HCT116 (cell line): ENCODE measurements at regions not wholly inside any gene's neighbourhood (a gene's known extent, or its start where the extent isn't known, plus 50 kb on each side); places are given as distances from the start of the nearest gene placed in this dataset.

Experiments
- ATAC-seq: fragments of 200-7000 bp; cut with Tn5 transposase; 2 replicates; pipeline ENCODE4 v1.9.1; 2020; ENCODE audit warnings: mild to moderate bottlenecking, moderate library complexity
- BruUV-seq: library from RNA; stranded (reverse); fragments of 400-500 nt; replicated peaks from 2 replicates; lab custom pipeline; 2021; lab: Mats Ljungman, UMichigan
- CTCF ChIA-PET: fragments of 300-600 bp; sonication (Branson Sonifier 250); formaldehyde crosslinking; loops from one replicate; lab custom pipeline; 2021; ENCODE audit warnings: antibody characterized with exemption; lab: Charles Lee
- POLR2A ChIA-PET: fragments of 300-600, 350-600 bp; sonication (Branson Sonifier 250); formaldehyde crosslinking; loops from one replicate; lab custom pipeline; 2021; ENCODE audit warnings: antibody characterized with exemption; lab: Charles Lee
- RAD21 ChIA-PET, 2 experiments: fragments of 300-600 bp; sonication (Branson Sonifier 250); formaldehyde crosslinking; loops; one replicate each; lab custom pipeline; 2023; ENCODE audit warnings: low total read pairs in 2 of 2; ENCODE audit not compliant: uncharacterized antibody in 2 of 2, unreplicated experiment in 2 of 2, low non-redundant PET in 1 of 2; lab: Charles Lee
- DNase-seq: peaks from one replicate; pipeline ENCODE4 v3.0.0-alpha.2; 2010; ENCODE audit warnings: low read depth, low spot score
- H2AFZ ChIP-seq: fragments of 200-600 bp; shearing (Covaris generic), sonication (generic); 2 replicates; pipeline ENCODE4 v1.6.1; 2017; ENCODE audit warnings: low read depth, mixed run types, mixed read lengths, antibody characterized with exemption, low read length; ENCODE audit not compliant: poor library complexity, severe bottlenecking
- H3K27ac ChIP-seq: 2 replicates; pipeline ENCODE4 v1.5.1; 2012; ENCODE audit warnings: low read depth, low read length
- H3K27me3 ChIP-seq: fragments of 200-600 bp; sonication (generic); 2 replicates; pipeline ENCODE4 v1.6.1; 2016; ENCODE audit warnings: mixed run types, low read length, mixed read lengths; ENCODE audit not compliant: insufficient read depth
- H3K36me3 ChIP-seq, 2 experiments: fragments of 200-500 bp in 1 of 2; fragments of 200-600 bp in 1 of 2; sonication (Bioruptor generic) in 1 of 2; sonication (generic) in 1 of 2; 2 replicates each; pipeline versions ENCODE4 v1.5.1 to v1.6.1; 2014 to 2016; ENCODE audit warnings: low read length in 2 of 2, inconsistent platforms in 1 of 2, mixed read lengths in 1 of 2, mixed run types in 1 of 2; ENCODE audit not compliant: insufficient read depth in 2 of 2, control insufficient read depth in 1 of 2
- H3K4me1 ChIP-seq, 2 experiments: fragments of 200-600 bp in 1 of 2; sonication (generic) in 1 of 2; 2 replicates each; pipeline versions ENCODE4 v1.5.1 to v1.6.1; 2012 to 2017; ENCODE audit warnings: low read length in 2 of 2, inconsistent platforms in 1 of 2, mild to moderate bottlenecking in 1 of 2, mixed read lengths in 1 of 2, mixed run types in 1 of 2, moderate library complexity in 1 of 2; ENCODE audit not compliant: insufficient read depth in 2 of 2, control insufficient read depth in 1 of 2
- H3K4me2 ChIP-seq: fragments of 200-600 bp; sonication (generic); 2 replicates; pipeline ENCODE4 v1.6.1; 2017; ENCODE audit warnings: mixed run types, low read length, mixed read lengths
- H3K4me3 ChIP-seq, 2 experiments: fragments of 200-600 bp in 1 of 2; sonication (generic) in 1 of 2; replicated peaks in 1 of 2; 2 replicates each; pipeline ENCODE4 v1.5.1; 2011 to 2016; ENCODE audit warnings: low read length in 2 of 2, control low read depth in 1 of 2, low read depth in 1 of 2, mild to moderate bottlenecking in 1 of 2, mixed read lengths in 1 of 2, mixed run types in 1 of 2
- H3K79me2 ChIP-seq: fragments of 200-600 bp; sonication (generic); 2 replicates; pipeline ENCODE4 v1.6.1; 2017; ENCODE audit warnings: mild to moderate bottlenecking, mixed run types, low read length, moderate library complexity, mixed read lengths; ENCODE audit not compliant: insufficient read depth
- H3K9ac ChIP-seq: fragments of 200-600 bp; sonication (generic); 2 replicates; pipeline ENCODE4 v1.6.1; 2016; ENCODE audit warnings: low read length, mixed read lengths
- H3K9me2 ChIP-seq: fragments of 200-600 bp; sonication (generic), shearing (Covaris generic); 2 replicates; pipeline ENCODE4 v1.6.1; 2017; ENCODE audit warnings: mixed run types, mild to moderate bottlenecking, moderate library complexity; ENCODE audit not compliant: insufficient read depth
- H3K9me3 ChIP-seq, 2 experiments: fragments of 200-500 bp in 1 of 2; fragments of 200-600 bp in 1 of 2; sonication (Bioruptor generic) in 1 of 2; sonication (generic) in 1 of 2; 2 replicates each; pipeline ENCODE4 v1.6.1; 2014 to 2017; ENCODE audit warnings: low read length in 2 of 2, mixed read lengths in 2 of 2, inconsistent platforms in 1 of 2, low read depth in 1 of 2, mild to moderate bottlenecking in 1 of 2, mixed run types in 1 of 2, moderate library complexity in 1 of 2; ENCODE audit not compliant: control insufficient read depth in 1 of 2, insufficient read depth in 1 of 2
- H4K20me1 ChIP-seq: fragments of 200-600 bp; sonication (generic), shearing (Covaris generic); 2 replicates; pipeline ENCODE4 v1.6.1; 2017; ENCODE audit warnings: mixed run types, mild to moderate bottlenecking, moderate library complexity; ENCODE audit not compliant: insufficient read depth
- CBX3 ChIP-seq: IDR thresholded peaks from 2 replicates; pipeline ENCODE4 v1.6.1; 2012; ENCODE audit warnings: low read depth
- EGR1 ChIP-seq: IDR thresholded peaks from 2 replicates; pipeline ENCODE4 v1.6.1; 2012; ENCODE audit warnings: low read depth
- EZH2 ChIP-seq: fragments of 200-600 bp; sonication (generic); IDR thresholded peaks from 2 replicates; pipeline ENCODE4 v1.6.1; 2017; ENCODE audit warnings: antibody characterized with exemption, mixed run types
- EZH2phosphoT487 ChIP-seq: fragments of 200-600 bp; IDR thresholded peaks from 2 replicates; pipeline ENCODE4 v1.6.1; 2018; ENCODE audit warnings: antibody characterized with exemption, borderline replicate concordance
- FOSL1 ChIP-seq: IDR thresholded peaks from 2 replicates; pipeline ENCODE4 v1.6.1; 2012; ENCODE audit warnings: low read depth
- JUND ChIP-seq: IDR thresholded peaks from 2 replicates; pipeline ENCODE4 v1.6.1; 2012
- POLR2A ChIP-seq: IDR thresholded peaks from 2 replicates; pipeline ENCODE4 v1.7.0; 2011; ENCODE audit warnings: borderline replicate concordance; ENCODE audit not compliant: insufficient read depth, insufficient read length; ENCODE audit errors: extremely low read depth
- RAD21 ChIP-seq: IDR thresholded peaks from 2 replicates; pipeline ENCODE4 v1.6.1; 2012; ENCODE audit warnings: low read depth, mild to moderate bottlenecking
- SIN3A ChIP-seq: IDR thresholded peaks from 2 replicates; pipeline ENCODE4 v1.6.1; 2012; ENCODE audit warnings: low read depth
- SP1 ChIP-seq: IDR thresholded peaks from 2 replicates; pipeline ENCODE4 v1.6.1; 2012; ENCODE audit warnings: low read depth
- SRF ChIP-seq: IDR thresholded peaks from 2 replicates; pipeline ENCODE4 v1.6.1; 2012; ENCODE audit warnings: low read depth
- YY1 ChIP-seq: IDR thresholded peaks from 2 replicates; pipeline ENCODE4 v1.6.1; 2011; ENCODE audit warnings: low read length, low read depth, moderate library complexity, mild to moderate bottlenecking; ENCODE audit not compliant: insufficient replicate concordance; ENCODE audit errors: extremely low read depth
- ZFX ChIP-seq: fragments of 450-650 bp; IDR thresholded peaks from 2 replicates; pipeline ENCODE4 v1.6.1; 2017
- intact Hi-C: fragments of 100-400 bp; cut with micrococcal nuclease; formaldehyde crosslinking; loops from 2 replicates; pipeline ENCODE4 v1.10.0; 2022
- TF ChIP-seq, protein P1 (sequence below), 3 experiments: fragments of 200-600 bp in 1 of 3; sonication (generic) in 1 of 3; IDR thresholded peaks in 2 of 3; conservative IDR thresholded peaks in 1 of 3; 2 replicates each; pipeline ENCODE4 v1.5.1; 2012 to 2017; ENCODE audit warnings: low read depth in 2 of 3, low read length in 2 of 3, antibody characterized with exemption in 1 of 3, borderline replicate concordance in 1 of 3, control low read depth in 1 of 3, mild to moderate bottlenecking in 1 of 3, mixed read lengths in 1 of 3, mixed run types in 1 of 3, moderate library complexity in 1 of 3; ENCODE audit not compliant: insufficient read depth in 1 of 3
- TF ChIP-seq, protein P2 (sequence below): IDR thresholded peaks from 2 replicates; pipeline ENCODE4 v1.6.1; 2012; ENCODE audit warnings: low read depth

DNA sequence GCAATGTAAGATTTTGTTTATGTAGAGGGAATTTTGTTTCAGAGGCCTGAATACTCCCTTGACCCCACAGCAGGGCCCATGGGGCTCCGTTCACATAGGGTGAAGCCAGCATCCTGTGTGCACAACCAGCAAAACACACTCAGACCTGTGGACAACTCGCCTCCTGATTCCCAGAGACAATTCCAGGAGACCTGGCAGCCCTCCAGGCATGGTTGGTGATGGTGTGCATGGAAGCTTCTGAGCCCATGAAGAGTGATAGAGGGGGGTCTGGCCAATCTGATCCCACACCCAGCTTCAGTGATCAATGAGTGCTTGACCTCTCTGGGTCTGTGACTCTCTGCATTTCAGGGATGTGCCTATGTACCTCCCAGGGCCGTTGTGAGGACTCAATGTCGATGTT, 91.0 kb upstream of the RAB6C start:
- intact Hi-C loops = no loop called here
- RAD21 ChIA-PET = no interaction called here
- Histone ChIP-seq H3K9me3 (no peaks in the 10 kb centered on the region), H3K27me3 (peaks cover 36% of the 10 kb centered on the region), H3K4me2 (no peak overlapping the region), H3K36me3 (no peaks in the 10 kb centered on the region), H3K27ac (no peak overlapping the region), H4K20me1 (no peaks in the 10 kb centered on the region), H3K79me2 (no peaks in the 10 kb centered on the region), H3K4me3 (no peak overlapping the region), H3K9me2 (no peaks in the 10 kb centered on the region), H2AFZ (no peak overlapping the region), H3K4me1 (no peaks in the 10 kb centered on the region), H3K9ac (no peak overlapping the region)
- CTCF ChIA-PET = no interaction called here
- no TSS peak for BruUV-seq
- POLR2A ChIA-PET = no interaction called here
- ATAC-seq (no peak), DNase-seq (no peak)
- TF ChIP-seq YY1 = no peak
- no peak for TF ChIP-seq RAD21
- no peak for TF ChIP-seq EZH2
- TF ChIP-seq SRF = no peak
- TF ChIP-seq, protein P1, sequence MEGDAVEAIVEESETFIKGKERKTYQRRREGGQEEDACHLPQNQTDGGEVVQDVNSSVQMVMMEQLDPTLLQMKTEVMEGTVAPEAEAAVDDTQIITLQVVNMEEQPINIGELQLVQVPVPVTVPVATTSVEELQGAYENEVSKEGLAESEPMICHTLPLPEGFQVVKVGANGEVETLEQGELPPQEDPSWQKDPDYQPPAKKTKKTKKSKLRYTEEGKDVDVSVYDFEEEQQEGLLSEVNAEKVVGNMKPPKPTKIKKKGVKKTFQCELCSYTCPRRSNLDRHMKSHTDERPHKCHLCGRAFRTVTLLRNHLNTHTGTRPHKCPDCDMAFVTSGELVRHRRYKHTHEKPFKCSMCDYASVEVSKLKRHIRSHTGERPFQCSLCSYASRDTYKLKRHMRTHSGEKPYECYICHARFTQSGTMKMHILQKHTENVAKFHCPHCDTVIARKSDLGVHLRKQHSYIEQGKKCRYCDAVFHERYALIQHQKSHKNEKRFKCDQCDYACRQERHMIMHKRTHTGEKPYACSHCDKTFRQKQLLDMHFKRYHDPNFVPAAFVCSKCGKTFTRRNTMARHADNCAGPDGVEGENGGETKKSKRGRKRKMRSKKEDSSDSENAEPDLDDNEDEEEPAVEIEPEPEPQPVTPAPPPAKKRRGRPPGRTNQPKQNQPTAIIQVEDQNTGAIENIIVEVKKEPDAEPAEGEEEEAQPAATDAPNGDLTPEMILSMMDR (IDR thresholded peaks at IDR 0.05 in 2 of 3, conservative IDR thresholded peaks at IDR 0.05 in 1 of 3; ENCODE audit: borderline replicate concordance in 1 of 3, insufficient read depth in 1 of 3, low read depth in 2 of 3, low read length in 2 of 3) = no peak
- no peak for TF ChIP-seq JUND
- no peak for TF ChIP-seq ZFX
- no peak for TF ChIP-seq EZH2phosphoT487
- no peak for TF ChIP-seq FOSL1
- TF ChIP-seq POLR2A = no peak
- TF ChIP-seq EGR1 = no peak
- TF ChIP-seq SIN3A = no peak
- no peak for TF ChIP-seq CBX3
- no peak for TF ChIP-seq SP1
- TF ChIP-seq, protein P2, sequence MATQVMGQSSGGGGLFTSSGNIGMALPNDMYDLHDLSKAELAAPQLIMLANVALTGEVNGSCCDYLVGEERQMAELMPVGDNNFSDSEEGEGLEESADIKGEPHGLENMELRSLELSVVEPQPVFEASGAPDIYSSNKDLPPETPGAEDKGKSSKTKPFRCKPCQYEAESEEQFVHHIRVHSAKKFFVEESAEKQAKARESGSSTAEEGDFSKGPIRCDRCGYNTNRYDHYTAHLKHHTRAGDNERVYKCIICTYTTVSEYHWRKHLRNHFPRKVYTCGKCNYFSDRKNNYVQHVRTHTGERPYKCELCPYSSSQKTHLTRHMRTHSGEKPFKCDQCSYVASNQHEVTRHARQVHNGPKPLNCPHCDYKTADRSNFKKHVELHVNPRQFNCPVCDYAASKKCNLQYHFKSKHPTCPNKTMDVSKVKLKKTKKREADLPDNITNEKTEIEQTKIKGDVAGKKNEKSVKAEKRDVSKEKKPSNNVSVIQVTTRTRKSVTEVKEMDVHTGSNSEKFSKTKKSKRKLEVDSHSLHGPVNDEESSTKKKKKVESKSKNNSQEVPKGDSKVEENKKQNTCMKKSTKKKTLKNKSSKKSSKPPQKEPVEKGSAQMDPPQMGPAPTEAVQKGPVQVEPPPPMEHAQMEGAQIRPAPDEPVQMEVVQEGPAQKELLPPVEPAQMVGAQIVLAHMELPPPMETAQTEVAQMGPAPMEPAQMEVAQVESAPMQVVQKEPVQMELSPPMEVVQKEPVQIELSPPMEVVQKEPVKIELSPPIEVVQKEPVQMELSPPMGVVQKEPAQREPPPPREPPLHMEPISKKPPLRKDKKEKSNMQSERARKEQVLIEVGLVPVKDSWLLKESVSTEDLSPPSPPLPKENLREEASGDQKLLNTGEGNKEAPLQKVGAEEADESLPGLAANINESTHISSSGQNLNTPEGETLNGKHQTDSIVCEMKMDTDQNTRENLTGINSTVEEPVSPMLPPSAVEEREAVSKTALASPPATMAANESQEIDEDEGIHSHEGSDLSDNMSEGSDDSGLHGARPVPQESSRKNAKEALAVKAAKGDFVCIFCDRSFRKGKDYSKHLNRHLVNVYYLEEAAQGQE = no peak
